T-helper 2 cell treated with Interferon-gamma antibody and Interleukin-4, amounts not matched to agents 5 μg/mL and 100 μg/mL, for 36 hours (primary cell): ENCODE measurements at regions not wholly inside any gene's neighbourhood (a gene's known extent, or its start where the extent isn't known, plus 50 kb on each side); places are given as distances from the start of the nearest gene placed in this dataset.

ENCODE experiments used
- DNase-seq: peaks from one replicate; pipeline ENCODE4 v3.0.0; 2021; ENCODE audit warnings: low spot score
- H3K27ac Mint-ChIP-seq: one replicate; pipeline ENCODE4 v1.8.0; 2021; ENCODE audit warnings: mild to moderate bottlenecking, mixed read lengths
- H3K27me3 Mint-ChIP-seq: one replicate; pipeline ENCODE4 v1.8.0; 2021; ENCODE audit warnings: low read depth, mixed read lengths
- H3K36me3 Mint-ChIP-seq: one replicate; pipeline ENCODE4 v1.8.0; 2021; ENCODE audit warnings: low read depth, mixed read lengths
- H3K4me1 Mint-ChIP-seq: one replicate; pipeline ENCODE4 v1.8.0; 2021; ENCODE audit warnings: low read depth, mixed read lengths
- H3K4me3 Mint-ChIP-seq: one replicate; pipeline ENCODE4 v1.8.0; 2022; ENCODE audit warnings: mild to moderate bottlenecking, moderate library complexity, mixed read lengths
- H3K9me3 Mint-ChIP-seq: one replicate; pipeline ENCODE4 v1.8.0; 2021; ENCODE audit warnings: mixed read lengths

- Mint-ChIP-seq H3K27me3 (no peaks in the 10 kb centered on the region), H3K36me3 (no peaks in the 10 kb centered on the region), H3K9me3 (peaks cover 21% of the 10 kb centered on the region)
These were observed 124.1 kb downstream of the TRIML1 start for GRCh38 chr4:188263321-188263720.

DNA sequence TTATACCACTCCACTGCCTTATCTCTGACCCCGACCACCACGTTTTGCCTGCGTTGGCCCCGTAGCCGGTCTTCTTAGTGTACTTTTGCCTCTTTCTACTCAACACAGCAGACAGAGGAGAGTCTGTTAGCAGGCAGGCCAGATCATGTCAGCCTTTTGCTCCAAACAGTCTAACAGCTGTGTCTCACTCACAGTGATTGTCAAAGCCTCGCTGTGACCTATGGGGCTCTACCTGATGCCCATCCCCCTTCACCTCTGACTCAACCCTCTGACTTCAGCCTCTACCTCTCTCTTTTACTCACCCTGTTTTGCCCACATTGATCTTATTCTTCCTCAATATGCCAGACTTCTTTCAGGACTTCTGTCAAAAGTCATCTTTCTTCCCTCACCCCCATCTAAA is 127.1 kb downstream of the TRIML1 start:
- Mint-ChIP-seq H3K4me1 (no peaks in the 10 kb centered on the region), H3K27ac (no peak overlapping the region), H3K9me3 (peaks cover 23% of the 10 kb centered on the region), H3K4me3 (no peak overlapping the region), H3K36me3 (no peaks in the 10 kb centered on the region), H3K27me3 (no peaks in the 10 kb centered on the region)
- DNase-seq = no peak

More at GRCh38 chr4:188263321-188263720, 124.1 kb downstream of the TRIML1 start:
- Mint-ChIP-seq H3K27ac (no peak overlapping the region), H3K4me3 (no peak overlapping the region), H3K4me1 (no peaks in the 10 kb centered on the region)
- DNase-seq = no peak

GRCh38 chr4:188268131-188268908 is 129.1 kb downstream of the TRIML1 start:
- H3K4me1 Mint-ChIP-seq = no peaks in the 10 kb centered on the region
- H3K27me3 Mint-ChIP-seq = no peaks in the 10 kb centered on the region
- no peak for DNase-seq
- no peaks in the 10 kb centered on the region for H3K36me3 Mint-ChIP-seq
- H3K9me3 Mint-ChIP-seq = peaks cover 29% of the 10 kb centered on the region
- no peak overlapping the region for H3K27ac Mint-ChIP-seq
- no peak overlapping the region for H3K4me3 Mint-ChIP-seq

DNA sequence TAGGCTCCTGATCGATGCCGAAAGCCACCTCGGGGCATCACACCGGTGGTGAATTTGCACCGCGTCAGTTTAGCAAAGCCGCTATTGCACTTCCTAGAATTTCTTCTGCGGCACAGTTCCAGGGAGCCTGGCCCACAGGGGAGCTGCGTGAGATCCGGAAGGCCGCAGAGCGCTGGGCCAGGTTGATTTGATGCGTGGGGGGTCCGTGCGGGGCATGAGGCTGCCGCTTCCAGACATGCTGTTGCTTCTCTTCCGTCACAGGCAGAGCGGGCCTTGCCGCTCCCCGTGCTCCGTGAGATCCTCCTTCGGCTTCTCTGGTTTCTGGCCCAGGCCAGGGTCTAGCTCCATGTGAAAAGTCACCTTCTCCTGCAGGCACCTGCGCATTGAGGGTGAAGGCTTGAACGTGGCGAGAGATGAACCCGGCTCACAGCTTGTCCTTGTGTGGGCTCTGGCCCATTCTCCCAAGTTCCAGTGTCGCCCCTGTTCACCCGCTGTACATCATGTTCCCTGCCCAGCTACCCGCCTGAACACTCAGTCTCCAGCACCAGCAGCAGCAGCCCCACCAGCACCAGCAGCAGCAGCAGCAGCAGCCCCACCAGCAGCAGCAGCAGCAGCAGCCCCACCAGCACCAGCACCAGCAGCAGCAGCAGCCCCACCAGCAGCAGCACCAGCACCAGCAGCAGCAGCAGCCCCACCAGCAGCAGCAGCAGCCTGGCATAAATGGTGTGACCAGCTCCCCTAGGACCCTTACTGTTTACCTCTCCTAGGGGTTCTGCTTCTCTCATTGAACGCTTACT is 131.2 kb downstream of the TRIML1 start:
- Mint-ChIP-seq H3K27ac (no peak overlapping the region), H3K36me3 (no peaks in the 10 kb centered on the region), H3K9me3 (peaks cover 24% of the 10 kb centered on the region), H3K27me3 (no peaks in the 10 kb centered on the region), H3K4me3 (no peak overlapping the region), H3K4me1 (no peaks in the 10 kb centered on the region)
- DNase-seq = no peak

GRCh38 chr4:188275686-188276085 is 136.4 kb downstream of the TRIML1 start:
- no peak overlapping the region for H3K27ac Mint-ChIP-seq

DNA sequence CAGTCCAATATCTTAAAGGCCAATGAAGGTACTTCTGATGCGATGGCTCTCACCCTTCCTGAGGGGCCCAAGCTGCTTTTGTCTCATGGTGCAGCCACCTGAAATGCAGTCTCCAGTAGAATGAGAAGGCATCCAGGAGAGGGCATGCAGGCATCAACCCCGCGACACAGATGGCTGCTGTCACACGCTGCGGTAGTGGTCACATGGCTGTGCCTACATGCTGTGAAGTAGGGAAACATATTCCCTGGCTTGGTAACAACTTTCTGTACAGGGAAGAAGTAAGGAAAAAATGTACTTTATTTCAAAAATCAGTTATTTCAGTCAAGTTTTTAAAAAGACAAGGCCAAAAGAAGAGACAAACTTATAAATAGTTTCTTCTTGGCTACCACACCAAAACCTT is 139.9 kb downstream of the TRIML1 start:
- no peak overlapping the region for H3K4me3 Mint-ChIP-seq
- no peaks in the 10 kb centered on the region for H3K36me3 Mint-ChIP-seq
- H3K27me3 Mint-ChIP-seq = no peaks in the 10 kb centered on the region
- DNase-seq = no peak
- H3K9me3 Mint-ChIP-seq = peaks cover 17% of the 10 kb centered on the region
- H3K4me1 Mint-ChIP-seq = no peaks in the 10 kb centered on the region
- no peak overlapping the region for H3K27ac Mint-ChIP-seq

More at GRCh38 chr4:188275686-188276085, 136.4 kb downstream of the TRIML1 start:
- no peaks in the 10 kb centered on the region for H3K4me1 Mint-ChIP-seq
- no peak overlapping the region for H3K4me3 Mint-ChIP-seq
- H3K9me3 Mint-ChIP-seq = peaks cover 23% of the 10 kb centered on the region
- H3K36me3 Mint-ChIP-seq = no peaks in the 10 kb centered on the region
- DNase-seq = no peak
- no peaks in the 10 kb centered on the region for H3K27me3 Mint-ChIP-seq

DNA sequence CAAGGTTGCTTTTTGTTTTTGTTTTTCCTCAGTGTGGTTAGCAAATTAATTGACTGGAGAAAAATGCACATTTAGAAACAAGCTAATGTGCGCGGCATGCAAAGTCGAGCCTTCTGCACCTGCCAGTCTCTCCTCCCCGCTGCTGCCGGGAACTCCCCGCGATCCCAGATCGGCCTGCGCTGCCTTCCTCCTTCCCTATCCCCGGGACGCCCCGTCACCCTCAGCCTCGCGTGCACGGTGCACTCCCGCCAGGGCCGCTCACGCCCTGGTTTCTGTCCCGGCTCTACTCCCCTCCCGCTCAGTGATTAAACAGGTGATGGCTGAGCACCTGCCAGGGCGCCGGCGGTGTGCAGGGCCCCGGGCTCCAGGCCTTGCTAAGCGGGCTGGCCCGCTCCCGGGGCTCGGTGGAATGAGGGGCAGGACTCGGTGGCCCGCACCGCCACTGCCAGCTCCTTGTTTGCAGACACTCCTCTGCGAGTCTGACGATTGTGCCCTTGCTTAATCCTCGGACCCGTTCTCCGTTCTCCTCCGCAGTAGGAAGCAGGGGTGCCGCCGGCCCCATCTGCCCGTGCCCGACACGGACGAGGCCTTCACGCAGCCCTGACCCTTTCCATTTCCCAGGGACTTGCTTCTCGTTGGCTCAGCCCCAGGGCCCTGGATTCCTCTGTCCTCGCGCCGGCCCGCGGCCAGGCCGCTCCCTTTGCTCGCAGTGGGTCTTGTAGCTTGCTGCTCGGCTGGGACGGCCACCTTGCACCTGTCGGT is 143.4 kb downstream of the TRIML1 start:
- Mint-ChIP-seq H3K27me3 (no peaks in the 10 kb centered on the region), H3K9me3 (peaks cover 19% of the 10 kb centered on the region), H3K36me3 (no peaks in the 10 kb centered on the region), H3K4me1 (no peaks in the 10 kb centered on the region), H3K27ac (no peak overlapping the region), H3K4me3 (no peak overlapping the region)
- DNase-seq = no peak

DNA sequence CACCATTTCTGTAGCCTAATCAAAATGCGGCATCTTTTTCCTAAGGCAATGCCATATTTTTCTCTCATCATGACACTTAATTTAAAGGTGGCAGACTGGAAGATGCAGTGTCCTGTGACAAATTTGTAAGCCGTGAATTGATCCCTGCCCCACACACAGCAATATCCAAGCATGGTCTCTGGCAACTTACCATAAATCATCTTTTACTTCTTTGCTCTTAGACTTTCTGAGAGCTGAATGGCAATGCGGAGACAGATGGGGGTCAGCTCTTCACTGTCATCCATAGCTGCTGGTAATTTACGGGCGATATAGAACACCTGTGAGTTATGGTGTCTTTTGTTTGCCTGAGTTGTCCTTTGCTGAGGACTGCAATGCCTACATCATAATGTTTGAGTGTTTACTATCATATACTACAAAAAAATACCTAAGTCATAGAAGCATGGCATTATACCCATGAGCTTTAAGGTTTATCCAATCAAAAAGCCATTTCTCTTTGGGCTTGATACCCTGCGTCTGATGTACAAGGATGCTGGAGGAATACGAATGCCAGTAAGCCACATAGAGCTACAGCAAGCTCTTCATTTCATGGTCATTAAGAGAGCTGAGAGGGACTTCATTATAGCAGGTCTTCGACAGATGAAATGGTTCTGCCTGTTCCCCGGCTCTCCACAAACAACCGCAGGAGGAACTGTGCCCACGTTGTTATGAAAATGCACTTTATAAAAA is 148.1 kb downstream of the TRIML1 start:
- Mint-ChIP-seq H3K4me1 (no peaks in the 10 kb centered on the region), H3K9me3 (peaks cover 25% of the 10 kb centered on the region), H3K27me3 (no peaks in the 10 kb centered on the region), H3K27ac (no peak overlapping the region), H3K4me3 (no peak overlapping the region), H3K36me3 (no peaks in the 10 kb centered on the region)
- DNase-seq = no peak

DNA sequence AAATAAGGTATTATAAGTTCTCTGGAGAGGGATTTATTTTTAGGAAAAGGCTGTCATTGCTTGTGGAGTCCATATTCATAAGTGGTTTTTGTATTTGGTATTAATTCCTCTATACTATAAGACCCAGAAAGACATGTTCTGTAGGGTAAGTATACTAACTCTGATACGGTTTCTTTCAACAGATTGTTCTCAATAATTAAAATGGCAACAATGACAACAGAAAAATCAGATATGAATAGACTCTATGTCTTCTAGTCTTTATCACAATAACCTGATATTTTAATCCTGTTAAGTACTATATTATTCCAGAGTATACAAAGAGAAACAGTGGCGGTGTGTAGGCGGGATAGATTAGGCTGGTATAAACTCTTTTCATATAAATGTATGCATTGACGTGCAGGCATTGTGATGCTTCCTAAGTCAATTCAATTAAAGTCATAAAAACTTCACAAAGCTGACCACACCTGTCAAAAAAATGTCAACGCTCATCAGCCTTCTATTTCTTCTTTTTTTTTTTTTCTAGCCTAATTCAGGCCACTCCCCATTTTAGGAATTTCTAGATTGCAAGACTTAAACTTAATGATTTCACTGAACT is 150.4 kb downstream of the TRIML1 start:
- Mint-ChIP-seq H3K36me3 (no peaks in the 10 kb centered on the region), H3K4me3 (no peak overlapping the region), H3K9me3 (peaks cover 25% of the 10 kb centered on the region), H3K27ac (no peak overlapping the region), H3K4me1 (no peaks in the 10 kb centered on the region), H3K27me3 (no peaks in the 10 kb centered on the region)
- DNase-seq = no peak

DNA sequence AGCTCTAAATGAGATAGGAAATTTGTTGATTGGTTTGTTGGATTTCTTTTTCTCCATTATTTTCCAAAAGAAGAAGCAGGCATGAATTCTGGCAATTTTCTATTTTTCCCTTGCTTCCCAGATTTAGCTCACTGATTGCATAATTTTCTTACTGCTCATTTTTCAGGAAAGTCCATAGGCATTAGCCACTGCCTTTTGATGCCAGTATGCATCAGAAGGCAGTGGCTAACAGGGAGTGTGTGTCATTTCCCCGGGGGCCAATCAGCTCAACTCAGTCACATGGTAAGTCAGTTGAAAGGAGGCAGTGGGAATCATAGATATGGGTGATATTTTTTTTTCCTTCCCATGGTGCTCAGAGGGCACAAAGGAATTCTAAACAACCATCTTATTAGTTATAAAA is 156.7 kb downstream of the TRIML1 start:
- Mint-ChIP-seq H3K4me1 (no peaks in the 10 kb centered on the region), H3K4me3 (no peak overlapping the region), H3K9me3 (peaks cover 33% of the 10 kb centered on the region), H3K27ac (no peak overlapping the region), H3K36me3 (no peaks in the 10 kb centered on the region), H3K27me3 (no peaks in the 10 kb centered on the region)
- no peak for DNase-seq

- Mint-ChIP-seq H3K36me3 (no peaks in the 10 kb centered on the region), H3K4me3 (no peak overlapping the region), H3K9me3 (peaks cover 33% of the 10 kb centered on the region), H3K4me1 (no peaks in the 10 kb centered on the region), H3K27me3 (no peaks in the 10 kb centered on the region), H3K27ac (no peak overlapping the region)
- DNase-seq = no peak
These were observed 157.1 kb downstream of the TRIML1 start for GRCh38 chr4:188296331-188296730.

DNA sequence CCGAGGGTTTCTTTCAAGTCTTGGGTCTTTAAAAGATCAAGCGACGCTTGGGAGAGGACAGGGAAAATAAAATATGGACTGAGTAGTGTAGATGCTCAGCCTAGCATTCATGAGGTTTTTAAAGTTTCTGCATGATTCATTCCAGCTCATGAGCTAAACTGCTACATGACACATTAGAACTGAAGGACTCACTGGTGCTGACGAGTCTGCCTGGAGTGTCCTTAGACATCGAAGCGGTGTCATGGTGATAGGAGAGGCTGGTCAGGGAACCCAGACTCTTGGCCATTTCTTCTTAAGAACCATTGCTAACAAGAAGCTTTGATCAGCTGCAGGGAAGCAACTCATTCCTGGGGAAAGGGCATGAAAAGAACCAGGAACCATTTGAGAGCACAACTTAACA is 158.6 kb downstream of the TRIML1 start:
- H3K36me3 Mint-ChIP-seq = no peaks in the 10 kb centered on the region
- H3K4me3 Mint-ChIP-seq = no peak overlapping the region
- no peaks in the 10 kb centered on the region for H3K27me3 Mint-ChIP-seq
- H3K4me1 Mint-ChIP-seq = no peaks in the 10 kb centered on the region
- no peak for DNase-seq
- peaks cover 42% of the 10 kb centered on the region for H3K9me3 Mint-ChIP-seq
- H3K27ac Mint-ChIP-seq = no peak overlapping the region

DNA sequence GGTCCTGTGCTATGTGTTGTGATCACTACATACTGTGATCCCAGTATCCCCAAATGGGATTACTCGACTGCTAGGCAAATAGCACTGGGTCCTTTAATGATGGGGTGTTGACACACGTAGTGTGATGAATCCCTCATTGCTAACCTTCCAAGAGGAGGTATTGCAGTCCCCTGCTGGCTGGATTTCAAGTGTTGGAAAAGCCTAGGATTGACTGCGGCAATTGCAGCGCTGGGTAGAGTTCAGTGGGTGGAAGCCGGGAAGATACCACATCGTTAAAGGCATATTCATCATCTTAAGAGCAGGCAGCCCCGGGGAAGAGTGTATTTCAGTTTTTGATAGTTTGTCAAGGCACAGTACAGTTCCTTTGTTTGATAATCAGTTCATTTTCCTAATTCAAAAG is 159.9 kb downstream of the TRIML1 start:
- no peaks in the 10 kb centered on the region for H3K36me3 Mint-ChIP-seq
- no peaks in the 10 kb centered on the region for H3K27me3 Mint-ChIP-seq
- H3K9me3 Mint-ChIP-seq = peaks cover 42% of the 10 kb centered on the region
- H3K27ac Mint-ChIP-seq = no peak overlapping the region
- no peak for DNase-seq
- no peak overlapping the region for H3K4me3 Mint-ChIP-seq
- no peaks in the 10 kb centered on the region for H3K4me1 Mint-ChIP-seq
